ENCODE measurements at regions not wholly inside any gene's neighbourhood (a gene's known extent, or its start where the extent isn't known, plus 50 kb on each side); places are given as distances from the start of the nearest gene placed in this dataset.

DNA sequence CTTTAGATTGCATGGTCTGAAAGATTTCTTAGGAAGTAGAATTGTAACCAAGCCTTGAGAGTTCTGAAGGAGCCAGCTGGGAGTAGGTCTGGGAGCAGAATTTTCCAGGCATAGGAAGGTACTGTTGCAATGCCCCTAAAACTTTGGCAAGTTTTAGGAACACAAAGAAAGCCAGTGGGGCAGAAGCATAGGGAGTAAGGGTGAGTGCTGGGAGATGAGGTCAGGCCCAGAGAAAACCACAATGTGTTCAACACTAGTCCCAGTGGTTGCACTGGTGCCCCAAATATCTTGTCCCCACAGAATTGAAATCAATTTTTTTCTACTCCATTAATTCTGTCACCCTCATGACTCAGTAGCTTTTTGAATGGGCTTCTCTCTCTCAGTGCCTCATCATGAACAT is 120.7 kb upstream of the GALNT15 start:
- Mint-ChIP-seq H3K27me3 (ENCODE audit: low read depth) (no peaks in the 10 kb centered on the region), H3K4me1 (ENCODE audit: low read depth) (no peaks in the 10 kb centered on the region), H3K9me3 (no peaks in the 10 kb centered on the region), H3K4me3 (no peak overlapping the region), H3K36me3 (ENCODE audit: insufficient read depth) (no peaks in the 10 kb centered on the region)
- DNase-seq (no peak), ATAC-seq (no peak)

DNA sequence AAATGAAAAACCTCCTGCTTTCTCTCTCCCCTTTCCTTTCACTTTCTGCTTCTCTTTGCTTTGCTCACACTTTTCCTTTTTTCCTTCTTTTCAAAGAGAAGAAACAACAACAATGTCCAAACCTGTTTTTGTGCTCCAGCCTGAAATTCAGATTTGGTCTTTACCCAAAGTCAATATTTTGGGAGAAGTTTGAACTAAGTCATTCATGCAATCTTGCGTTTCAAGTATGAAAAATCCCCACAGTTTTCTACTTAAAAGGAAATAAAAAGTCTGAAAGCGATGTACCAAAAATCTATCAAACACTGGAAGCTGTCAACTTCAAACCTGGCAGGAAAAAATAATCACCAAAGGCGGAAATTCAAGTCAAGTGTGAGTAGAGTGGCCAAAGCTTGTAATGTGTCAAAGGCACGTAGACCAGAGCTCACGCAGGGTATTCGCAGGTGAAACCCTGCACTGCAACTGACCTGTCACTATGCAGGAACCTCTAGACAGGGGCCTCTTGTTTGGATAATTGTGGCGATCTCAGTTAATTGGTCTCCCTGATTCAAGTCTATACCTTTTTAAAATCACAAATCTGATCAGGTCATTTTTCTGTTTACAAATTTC is 118.8 kb upstream of the GALNT15 start:
- H3K4me1 Mint-ChIP-seq (ENCODE audit: low read depth), result no peaks in the 10 kb centered on the region
- no peak for ATAC-seq
- no peaks in the 10 kb centered on the region for H3K9me3 Mint-ChIP-seq
- no peak for DNase-seq
- no peaks in the 10 kb centered on the region for H3K36me3 Mint-ChIP-seq (ENCODE audit: insufficient read depth)
- no peak overlapping the region for H3K4me3 Mint-ChIP-seq
- no peaks in the 10 kb centered on the region for H3K27me3 Mint-ChIP-seq (ENCODE audit: low read depth)

DNA sequence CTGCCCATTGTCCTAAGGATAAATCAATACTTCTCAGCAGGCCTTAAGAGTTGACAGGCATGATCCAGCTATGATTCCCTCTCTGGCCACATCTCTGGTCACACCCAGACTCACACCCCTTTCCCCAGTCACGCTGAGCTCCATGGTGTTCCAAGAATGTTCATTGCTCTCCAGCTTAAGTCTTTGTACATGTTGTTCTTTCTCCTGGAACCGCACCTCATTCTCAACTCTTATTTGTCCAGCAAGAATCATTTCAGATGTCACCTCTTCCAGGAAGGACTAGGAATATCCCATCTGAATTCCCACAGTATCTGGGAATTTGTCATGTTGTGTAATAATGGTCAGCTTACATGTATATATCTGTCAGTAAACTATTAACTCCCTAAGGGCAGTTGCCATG is 118.3 kb upstream of the GALNT15 start:
- ATAC-seq, result no peak
- Mint-ChIP-seq H3K9me3 (no peaks in the 10 kb centered on the region), H3K4me3 (no peak overlapping the region), H3K36me3 (ENCODE audit: insufficient read depth) (no peaks in the 10 kb centered on the region), H3K27me3 (ENCODE audit: low read depth) (no peaks in the 10 kb centered on the region), H3K4me1 (ENCODE audit: low read depth) (no peaks in the 10 kb centered on the region)
- no peak for DNase-seq

DNA sequence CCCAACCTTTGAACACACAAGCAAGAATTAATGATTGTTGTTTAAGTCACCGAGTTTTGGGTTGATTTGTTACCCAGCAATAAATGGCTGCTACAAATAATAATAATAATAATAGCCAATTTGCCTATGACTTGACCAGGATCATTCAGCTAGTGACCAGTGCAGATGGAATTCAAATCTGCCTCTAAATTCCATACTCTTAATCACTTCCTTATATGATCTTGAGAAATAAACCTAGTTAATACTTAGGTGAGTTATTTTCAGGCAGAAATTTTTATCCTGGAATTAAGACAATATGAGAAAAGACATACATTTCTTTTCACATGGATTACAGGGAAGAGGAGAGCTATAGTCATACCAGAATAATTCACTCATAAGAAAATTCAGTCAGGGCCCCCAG is 116.0 kb upstream of the GALNT15 start:
- H3K9me3 Mint-ChIP-seq, result no peaks in the 10 kb centered on the region
- ATAC-seq (no peak), DNase-seq (no peak)
- H3K4me3 Mint-ChIP-seq, result no peak overlapping the region
- no peaks in the 10 kb centered on the region for H3K36me3 Mint-ChIP-seq (ENCODE audit: insufficient read depth)
- H3K27me3 Mint-ChIP-seq (ENCODE audit: low read depth), result peaks cover 11% of the 10 kb centered on the region
- H3K4me1 Mint-ChIP-seq (ENCODE audit: low read depth), result no peaks in the 10 kb centered on the region

DNA sequence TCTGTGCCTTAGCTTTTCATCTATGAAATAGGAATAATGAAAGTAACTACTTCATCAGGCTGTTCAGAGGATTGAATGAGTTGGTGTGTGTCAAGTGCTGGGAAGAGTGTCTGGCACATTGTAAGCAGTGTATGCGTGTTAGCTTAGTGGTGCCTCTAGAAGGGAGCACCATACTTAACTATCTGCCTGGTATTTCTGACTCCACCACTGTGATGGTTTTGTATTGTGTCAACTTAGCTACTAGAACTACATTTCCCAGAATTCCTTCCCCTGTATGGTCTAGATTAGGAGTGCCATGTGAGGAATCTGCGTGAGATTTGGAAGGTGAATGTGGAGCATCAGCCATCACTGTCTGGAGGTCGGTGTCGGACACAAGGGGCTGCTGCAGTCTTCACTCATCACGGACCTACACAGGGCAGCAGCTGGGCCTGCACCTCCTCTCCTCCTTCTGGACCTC is 115.4 kb upstream of the GALNT15 start:
- Mint-ChIP-seq H3K9me3 (no peaks in the 10 kb centered on the region), H3K4me1 (ENCODE audit: low read depth) (no peaks in the 10 kb centered on the region), H3K36me3 (ENCODE audit: insufficient read depth) (no peaks in the 10 kb centered on the region), H3K4me3 (no peak overlapping the region), H3K27me3 (ENCODE audit: low read depth) (peaks cover 12% of the 10 kb centered on the region)
- DNase-seq (no peak), ATAC-seq (no peak)

DNA sequence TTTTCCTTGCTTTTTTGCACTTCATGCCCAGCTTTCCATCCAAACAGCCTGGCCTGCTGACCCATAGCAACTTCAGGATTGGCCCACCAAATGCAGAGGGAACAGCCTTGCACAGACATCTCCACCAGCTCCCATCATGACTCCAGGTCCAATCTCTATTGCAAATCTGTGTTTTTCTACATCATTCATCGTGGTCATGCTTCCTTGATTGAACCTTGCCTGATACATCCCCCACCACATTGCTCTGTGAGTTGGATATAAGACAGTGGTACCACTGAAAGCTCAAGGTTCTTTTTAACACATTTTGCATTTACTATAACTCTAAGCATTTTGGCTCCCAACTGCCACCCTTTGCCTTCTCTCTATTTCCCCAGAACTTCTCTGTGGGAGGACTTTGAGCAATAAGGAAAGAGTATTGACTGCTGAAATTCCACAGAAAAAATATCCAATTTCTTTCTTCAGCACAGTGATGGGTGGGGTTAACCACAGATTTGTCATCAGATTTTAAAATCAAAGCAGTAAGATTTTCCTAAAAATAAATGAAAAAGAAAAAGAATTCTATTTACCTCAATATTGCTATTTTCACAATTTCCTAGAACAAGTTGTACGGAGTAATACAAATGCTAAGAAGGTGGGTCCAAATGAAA is 114.6 kb upstream of the GALNT15 start:
- H3K27me3 Mint-ChIP-seq (ENCODE audit: low read depth), result peaks cover 12% of the 10 kb centered on the region
- no peak for ATAC-seq
- H3K36me3 Mint-ChIP-seq (ENCODE audit: insufficient read depth), result no peaks in the 10 kb centered on the region
- no peak overlapping the region for H3K4me3 Mint-ChIP-seq
- no peaks in the 10 kb centered on the region for H3K9me3 Mint-ChIP-seq
- no peaks in the 10 kb centered on the region for H3K4me1 Mint-ChIP-seq (ENCODE audit: low read depth)
- no peak for DNase-seq

DNA sequence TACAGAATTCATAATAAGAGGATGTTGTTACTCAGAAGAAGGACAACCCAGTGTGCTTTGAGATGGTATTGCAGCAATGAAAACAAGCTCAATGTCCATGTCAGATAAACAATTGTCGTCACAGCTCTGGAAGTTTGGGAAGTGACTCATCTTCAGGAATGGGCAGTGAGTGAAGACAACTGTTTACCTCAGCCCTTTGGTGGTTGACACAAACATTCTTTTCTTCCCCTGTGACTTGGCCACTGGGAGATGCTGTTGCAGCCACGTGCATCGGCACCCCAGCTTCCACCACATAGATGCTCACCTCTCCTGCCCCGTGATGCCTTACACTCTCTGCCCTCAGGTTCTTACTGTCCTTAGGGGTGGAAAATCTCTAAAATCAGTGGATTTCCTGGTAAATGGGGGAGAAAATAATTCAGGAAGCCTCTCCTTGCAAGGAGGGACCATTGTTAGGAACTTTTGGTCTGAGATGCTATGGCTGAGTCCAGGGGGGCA is 114.1 kb upstream of the GALNT15 start:
- H3K36me3 Mint-ChIP-seq (ENCODE audit: insufficient read depth), result no peaks in the 10 kb centered on the region
- H3K4me3 Mint-ChIP-seq, result no peak overlapping the region
- H3K4me1 Mint-ChIP-seq (ENCODE audit: low read depth), result no peaks in the 10 kb centered on the region
- no peak for DNase-seq
- H3K9me3 Mint-ChIP-seq, result no peaks in the 10 kb centered on the region
- H3K27me3 Mint-ChIP-seq (ENCODE audit: low read depth), result peaks cover 12% of the 10 kb centered on the region
- no peak for ATAC-seq

DNA sequence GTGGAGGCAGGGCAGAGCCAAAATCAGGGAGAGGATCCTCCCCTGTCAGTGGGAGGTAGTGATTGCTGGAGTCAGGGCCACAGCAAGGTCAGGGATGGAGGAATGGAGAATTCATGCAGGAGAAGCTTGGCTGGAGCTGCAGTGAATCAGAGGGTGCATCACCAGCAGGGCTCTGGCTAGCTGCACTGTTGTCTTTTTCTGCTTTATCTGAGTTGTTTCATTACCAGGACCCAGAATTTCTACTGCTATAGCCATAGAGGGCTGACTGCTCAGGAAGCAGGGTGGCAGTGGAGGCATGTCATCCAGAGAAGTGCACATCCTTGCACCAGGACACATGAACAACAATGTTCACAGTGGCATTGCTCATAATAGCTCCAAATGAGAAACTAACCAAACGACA is 113.5 kb upstream of the GALNT15 start:
- no peak overlapping the region for H3K4me3 Mint-ChIP-seq

DNA sequence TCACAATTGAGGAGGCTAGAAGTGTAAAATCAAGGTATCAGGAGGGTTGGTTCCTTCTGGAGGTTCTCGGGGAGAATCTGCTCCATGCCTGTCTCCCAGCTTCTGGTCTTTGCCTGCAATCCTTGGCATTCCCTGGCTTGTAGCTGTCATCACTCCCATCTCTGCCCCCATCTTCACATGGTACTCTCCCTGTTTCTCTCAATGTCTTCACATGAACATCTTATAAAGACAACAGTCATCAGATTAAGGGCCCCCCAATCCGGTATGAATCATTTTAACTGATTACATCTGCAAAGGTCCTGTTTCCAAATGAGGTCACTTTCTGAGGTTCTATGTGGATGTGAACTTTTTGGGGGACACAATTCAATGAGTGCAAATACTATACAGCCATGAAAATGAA is 113.0 kb upstream of the GALNT15 start:
- H3K4me3 Mint-ChIP-seq, result no peak overlapping the region
- H3K9me3 Mint-ChIP-seq, result no peaks in the 10 kb centered on the region
- ATAC-seq, result no peak

More for the DNA sequence above, 113.5 kb upstream of the GALNT15 start:
- peaks cover 12% of the 10 kb centered on the region for H3K27me3 Mint-ChIP-seq (ENCODE audit: low read depth)
- no peaks in the 10 kb centered on the region for H3K9me3 Mint-ChIP-seq
- no peak for DNase-seq
- no peaks in the 10 kb centered on the region for H3K4me1 Mint-ChIP-seq (ENCODE audit: low read depth)
- no peaks in the 10 kb centered on the region for H3K36me3 Mint-ChIP-seq (ENCODE audit: insufficient read depth)
- no peak for ATAC-seq

DNA sequence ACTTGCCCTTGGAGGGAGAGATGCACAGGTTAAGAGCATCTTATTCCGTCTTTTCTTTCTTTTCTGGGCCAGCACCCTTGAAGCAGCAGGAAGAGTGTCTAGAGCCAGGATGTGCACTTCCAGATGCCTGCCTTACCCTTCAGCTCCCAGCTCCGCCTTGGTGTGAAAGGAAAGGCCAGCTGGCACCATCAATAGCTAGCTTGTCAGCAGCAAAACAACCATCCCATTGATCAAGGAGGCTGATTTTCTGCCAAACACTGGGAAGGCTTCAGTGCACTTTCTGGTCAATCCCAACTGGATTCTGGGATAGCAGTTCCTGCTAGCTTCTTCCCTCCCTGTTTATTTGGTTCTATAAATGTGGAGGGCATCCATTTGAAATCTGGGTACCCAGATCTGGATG is 110.9 kb upstream of the GALNT15 start:
- Mint-ChIP-seq H3K4me1 (ENCODE audit: low read depth) (no peaks in the 10 kb centered on the region), H3K27me3 (ENCODE audit: low read depth) (peaks cover 12% of the 10 kb centered on the region), H3K9me3 (no peaks in the 10 kb centered on the region), H3K4me3 (no peak overlapping the region), H3K36me3 (ENCODE audit: insufficient read depth) (no peaks in the 10 kb centered on the region)
- ATAC-seq (no peak), DNase-seq (no peak)

More for the DNA sequence above, 113.0 kb upstream of the GALNT15 start:
- Mint-ChIP-seq H3K27me3 (ENCODE audit: low read depth) (peaks cover 12% of the 10 kb centered on the region), H3K4me1 (ENCODE audit: low read depth) (no peaks in the 10 kb centered on the region), H3K36me3 (ENCODE audit: insufficient read depth) (no peaks in the 10 kb centered on the region)
- no peak for DNase-seq

DNA sequence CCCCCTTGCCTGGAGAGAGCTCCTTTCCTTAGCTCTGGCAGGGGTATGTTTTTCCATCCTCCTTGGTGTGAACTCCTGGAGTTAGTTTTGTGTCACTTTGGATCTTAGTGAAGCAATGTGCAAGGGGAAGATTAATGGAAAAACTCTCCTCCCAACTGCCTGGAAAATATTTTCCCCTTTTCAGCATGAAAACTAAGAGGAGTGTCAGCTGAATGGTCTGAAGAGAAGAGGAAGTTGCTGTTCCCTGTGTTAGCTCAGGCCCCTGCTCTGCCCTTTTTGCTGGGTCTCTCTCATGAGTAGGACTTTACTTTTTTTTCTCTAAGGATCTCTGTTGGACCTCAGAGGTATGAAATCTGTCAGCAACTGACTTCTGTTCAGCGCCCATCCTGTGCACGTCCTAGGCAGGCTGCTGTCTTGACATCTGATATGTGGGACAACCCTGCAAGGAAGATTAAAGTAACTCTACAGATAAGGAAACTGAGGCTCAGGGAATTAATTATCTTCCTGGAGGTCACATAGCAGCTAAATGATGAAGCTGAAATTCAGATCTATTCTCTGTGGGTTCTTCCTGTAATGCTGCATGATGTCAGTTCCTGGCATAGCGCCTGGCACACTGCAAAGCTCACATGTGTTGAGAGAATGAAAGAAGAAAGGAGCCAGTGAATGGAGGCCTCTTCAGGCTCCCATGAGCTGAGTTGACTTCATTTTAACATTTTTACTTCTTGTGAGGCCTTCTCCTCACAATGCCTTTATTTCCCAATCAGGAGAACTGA is 109.7 kb upstream of the GALNT15 start:
- Mint-ChIP-seq H3K4me1 (ENCODE audit: low read depth) (no peaks in the 10 kb centered on the region), H3K9me3 (no peaks in the 10 kb centered on the region), H3K36me3 (ENCODE audit: insufficient read depth) (no peaks in the 10 kb centered on the region), H3K27me3 (ENCODE audit: low read depth) (peaks cover 12% of the 10 kb centered on the region), H3K4me3 (no peak overlapping the region)
- no peak for ATAC-seq
- DNase-seq, result no peak

DNA sequence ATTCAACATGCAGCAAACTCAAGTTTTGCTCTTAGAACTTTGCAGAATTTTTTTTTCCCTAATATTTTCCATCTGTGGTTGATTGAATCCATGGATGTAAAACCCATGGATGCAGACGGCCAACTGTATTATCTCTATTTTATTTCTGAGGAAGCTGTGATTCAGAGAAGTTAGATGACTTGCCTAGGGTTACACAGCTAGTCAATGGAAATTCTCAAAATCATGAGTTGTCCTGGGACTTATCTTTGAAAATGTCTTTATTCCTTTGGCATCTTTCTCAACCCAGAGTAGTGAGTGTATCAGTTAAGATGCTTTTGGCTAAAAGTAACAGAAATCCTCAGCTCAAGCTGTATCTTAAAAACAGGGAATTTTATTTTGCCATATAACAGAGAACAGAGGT is 107.9 kb upstream of the GALNT15 start:
- H3K9me3 Mint-ChIP-seq, result no peaks in the 10 kb centered on the region
- ATAC-seq (no peak), DNase-seq (no peak)
- no peaks in the 10 kb centered on the region for H3K36me3 Mint-ChIP-seq (ENCODE audit: insufficient read depth)
- peaks cover 9% of the 10 kb centered on the region for H3K27me3 Mint-ChIP-seq (ENCODE audit: low read depth)
- H3K4me1 Mint-ChIP-seq (ENCODE audit: low read depth), result no peaks in the 10 kb centered on the region
- no peak overlapping the region for H3K4me3 Mint-ChIP-seq

DNA sequence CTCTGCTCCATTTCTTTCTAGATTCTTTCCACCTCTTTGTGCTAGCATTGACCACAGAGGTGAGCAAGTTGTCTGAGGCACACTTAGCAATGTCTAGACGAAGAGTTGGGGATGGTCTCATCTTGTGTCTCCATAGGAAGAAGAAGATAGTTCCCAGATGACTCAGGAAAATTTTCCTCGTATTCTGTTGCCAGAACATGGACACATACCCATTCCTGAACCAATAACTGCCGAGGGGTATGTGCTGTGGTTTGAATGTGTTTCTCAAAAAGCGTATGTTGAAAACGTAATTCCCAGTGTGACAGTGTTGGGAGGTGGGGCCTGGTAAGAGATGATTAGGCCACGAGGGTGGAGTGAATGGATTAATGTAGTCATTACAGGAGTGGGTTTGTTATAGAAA is 107.5 kb upstream of the GALNT15 start:
- H3K27me3 Mint-ChIP-seq (ENCODE audit: low read depth), result peaks cover 7% of the 10 kb centered on the region
- no peak for ATAC-seq
- no peak overlapping the region for H3K4me3 Mint-ChIP-seq
- H3K4me1 Mint-ChIP-seq (ENCODE audit: low read depth), result no peaks in the 10 kb centered on the region
- no peaks in the 10 kb centered on the region for H3K9me3 Mint-ChIP-seq
- no peaks in the 10 kb centered on the region for H3K36me3 Mint-ChIP-seq (ENCODE audit: insufficient read depth)
- no peak for DNase-seq

DNA sequence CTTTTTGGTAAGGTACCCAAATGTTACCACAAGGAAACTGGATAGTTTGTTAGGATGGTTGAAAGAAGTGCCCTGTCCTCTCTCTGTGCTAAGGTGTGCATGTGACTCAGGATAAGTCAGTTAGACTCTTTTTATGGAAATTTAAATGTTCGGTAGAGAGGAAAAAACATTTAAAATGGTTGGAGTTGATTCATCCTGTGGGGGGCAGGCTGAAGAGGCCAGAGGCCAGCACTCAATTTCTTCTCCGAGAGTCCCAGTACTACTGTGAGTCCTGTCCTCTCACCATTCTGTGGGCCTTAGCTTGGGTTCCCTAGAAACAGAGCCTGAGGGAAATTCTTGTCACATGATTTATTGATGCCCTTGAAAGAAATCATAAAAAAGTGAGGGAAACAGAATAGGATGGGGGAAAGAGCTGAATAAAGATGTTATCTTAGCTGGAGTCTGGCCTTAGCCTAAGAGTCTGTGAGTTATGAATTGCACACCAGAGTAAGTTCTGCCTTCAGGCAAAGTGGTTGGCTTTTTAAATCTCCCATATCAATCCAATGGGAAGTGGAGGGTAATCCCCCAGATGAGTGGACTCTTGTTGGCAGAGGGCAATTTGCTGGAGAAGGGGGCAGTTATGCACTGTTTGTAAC is 106.5 kb upstream of the GALNT15 start:
- Mint-ChIP-seq H3K36me3 (ENCODE audit: insufficient read depth) (no peaks in the 10 kb centered on the region), H3K4me1 (ENCODE audit: low read depth) (no peaks in the 10 kb centered on the region), H3K27me3 (ENCODE audit: low read depth) (peaks cover 4% of the 10 kb centered on the region), H3K9me3 (no peaks in the 10 kb centered on the region), H3K4me3 (no peak overlapping the region)
- DNase-seq, result no peak
- no peak for ATAC-seq

All from activated T-cell treated with anti-CD3 and anti-CD28 coated beads, Interleukin-2, amount 50 U/mL, for 4 hours (primary cell).